ENCODE measurements at regions not wholly inside any gene's neighbourhood (a gene's known extent, or its start where the extent isn't known, plus 50 kb on each side); places are given as distances from the start of the nearest gene placed in this dataset.

DNA sequence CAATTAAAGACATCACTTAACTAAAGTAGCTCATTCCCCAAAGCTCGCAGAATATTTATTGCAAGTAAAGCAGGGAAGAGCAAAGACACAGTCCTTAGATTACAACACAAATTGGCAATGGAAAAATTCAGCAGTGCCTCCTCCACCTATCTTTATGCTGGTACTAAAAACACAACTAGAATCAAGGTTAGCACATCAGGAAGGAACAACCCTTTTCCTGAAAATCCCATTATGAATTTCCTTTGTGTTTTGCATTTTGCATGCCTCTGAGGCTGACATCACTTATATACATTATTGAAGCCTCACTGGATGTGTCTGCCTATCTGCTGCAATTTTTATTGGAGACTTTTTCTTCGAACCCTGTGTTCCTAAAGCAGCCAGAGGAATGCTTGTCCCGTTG, 193.8 kb upstream of the STK17B start:
- no peak for DNase-seq

DNA sequence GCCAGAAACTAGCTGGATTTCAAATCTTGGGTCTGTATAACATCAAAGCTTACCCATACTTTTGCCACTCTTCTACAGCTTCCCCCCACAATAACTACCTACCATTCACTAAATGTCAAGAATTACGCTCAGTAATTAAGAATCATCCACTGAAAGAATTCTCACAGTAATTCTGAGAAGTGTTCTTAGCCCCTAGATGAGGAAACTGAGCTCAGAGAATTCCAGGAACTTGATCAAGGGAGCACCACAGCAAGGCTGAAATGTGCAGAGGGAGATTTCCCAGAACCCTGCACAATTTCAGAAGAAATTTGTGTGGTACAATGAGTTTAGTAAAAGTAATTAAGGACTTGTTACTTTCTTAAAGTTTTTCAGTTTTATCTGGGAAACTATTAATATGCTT, 194.5 kb upstream of the STK17B start:
- DNase-seq, result no peak

DNA sequence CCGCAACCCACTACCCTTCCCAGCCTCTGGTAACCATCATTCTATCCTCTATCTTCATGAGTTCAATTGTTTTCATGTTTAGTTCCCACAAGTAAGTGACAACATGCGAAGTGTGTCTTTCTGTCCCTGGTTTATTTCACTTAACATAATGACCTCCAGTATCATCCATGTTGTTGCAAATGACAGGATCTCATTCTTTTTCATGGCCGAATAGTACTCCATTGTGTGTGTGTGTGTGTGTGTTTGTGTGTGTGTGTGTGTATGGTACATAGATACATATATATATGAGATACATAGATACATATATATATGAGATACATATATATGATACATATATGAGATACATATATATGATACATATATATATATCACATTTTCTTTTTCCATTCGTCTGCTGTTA, 196.3 kb upstream of the STK17B start:
- DNase-seq, result no peak

DNA sequence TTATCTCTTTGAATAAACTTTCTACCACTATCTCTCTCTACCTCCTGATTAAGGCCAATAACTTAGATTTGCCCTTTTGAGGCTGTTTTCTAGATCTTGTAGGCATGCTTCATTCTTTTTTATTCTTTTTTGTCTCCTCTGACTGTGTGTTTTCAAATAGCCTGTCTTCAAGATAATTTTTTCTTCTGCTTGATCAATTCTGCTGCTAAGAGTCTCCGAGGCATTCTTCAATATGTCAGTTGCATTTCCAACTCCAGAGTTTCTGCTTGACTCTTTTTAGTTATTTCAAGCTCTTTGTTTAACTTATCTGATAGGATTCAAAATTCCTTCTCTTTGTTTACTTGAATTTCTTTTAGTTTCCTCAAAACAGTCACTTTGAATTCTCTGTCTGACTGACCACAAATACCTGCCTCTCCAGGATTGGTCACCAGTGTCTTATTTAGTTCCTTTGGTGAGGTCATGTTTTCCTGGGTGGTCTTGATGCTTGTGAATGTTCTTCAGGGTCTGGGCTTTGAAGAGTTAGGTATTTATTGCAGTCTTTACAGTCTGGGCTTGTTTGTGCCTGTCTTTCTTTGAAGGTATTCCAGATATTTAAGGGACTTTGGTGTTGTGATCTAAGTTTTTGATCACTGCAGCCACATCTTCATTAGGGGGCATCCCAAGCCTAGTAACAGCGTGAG, 197.3 kb upstream of the STK17B start:
- DNase-seq, result no peak

DNA sequence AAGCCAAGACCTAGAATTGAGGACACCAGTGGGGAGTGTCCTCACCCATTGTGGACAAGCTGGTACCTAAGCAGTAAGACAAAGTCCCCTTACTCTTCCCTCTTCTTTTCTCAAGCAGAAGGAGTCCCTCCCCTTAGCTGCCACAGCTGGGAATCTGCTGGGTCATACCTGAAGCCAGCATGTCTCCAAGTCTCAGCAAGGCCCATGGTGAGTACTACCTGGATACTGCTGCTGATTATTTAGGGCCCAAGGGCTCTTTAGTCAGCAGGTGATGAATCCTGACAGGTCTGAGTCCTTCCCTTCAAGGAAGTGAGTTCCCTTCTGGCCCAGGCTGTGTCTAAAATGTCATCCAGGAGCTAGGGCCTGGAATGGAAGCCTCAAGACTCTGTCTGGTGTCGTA, 198.6 kb upstream of the STK17B start:
- DNase-seq, result no peak

DNA sequence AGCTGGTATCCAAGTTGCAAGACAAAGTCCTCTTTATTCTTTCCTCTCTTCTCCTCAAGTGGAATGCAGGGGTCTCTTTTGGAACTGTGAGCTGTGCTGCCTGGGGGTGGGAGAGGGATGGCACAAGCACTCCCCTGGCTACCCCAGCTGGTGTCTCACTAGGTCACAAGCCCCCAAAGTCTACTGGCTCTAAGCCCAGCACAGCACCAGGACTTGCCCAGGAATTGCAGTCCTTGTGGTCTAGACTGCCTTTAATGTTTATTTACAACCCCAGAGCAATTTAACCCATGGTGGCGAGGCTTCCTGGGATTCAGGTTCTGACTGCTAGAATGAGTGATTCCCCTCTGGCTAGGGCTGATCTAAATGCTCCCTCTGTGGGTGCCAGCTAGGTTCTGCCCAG, 199.0 kb upstream of the STK17B start:
- DNase-seq, result no peak

DNA sequence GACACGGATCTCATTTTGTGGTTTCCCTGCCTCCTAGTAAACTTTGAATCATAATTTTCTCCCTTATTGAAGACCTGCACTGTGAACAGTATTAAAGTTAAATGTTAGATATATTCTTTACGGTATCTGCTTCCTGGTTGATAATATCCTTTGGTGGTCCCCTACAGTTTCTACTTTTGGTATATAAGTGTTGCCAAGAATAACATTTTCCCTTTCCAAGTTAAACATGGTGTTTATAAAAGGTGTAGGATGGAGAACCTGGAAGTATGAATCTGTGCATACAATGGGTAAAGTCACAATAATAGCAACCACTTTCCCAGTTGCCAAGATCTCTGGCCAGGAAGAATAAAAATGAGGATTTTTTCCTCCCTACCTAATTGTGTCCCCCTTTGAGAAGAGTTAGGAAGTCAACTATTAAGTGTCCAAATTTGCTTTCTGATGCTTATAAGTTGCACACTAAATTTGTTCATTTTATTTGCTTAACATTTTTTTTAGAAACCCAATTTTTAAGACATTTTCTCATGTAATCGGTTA, 201.0 kb upstream of the STK17B start:
- no peak for DNase-seq

DNA sequence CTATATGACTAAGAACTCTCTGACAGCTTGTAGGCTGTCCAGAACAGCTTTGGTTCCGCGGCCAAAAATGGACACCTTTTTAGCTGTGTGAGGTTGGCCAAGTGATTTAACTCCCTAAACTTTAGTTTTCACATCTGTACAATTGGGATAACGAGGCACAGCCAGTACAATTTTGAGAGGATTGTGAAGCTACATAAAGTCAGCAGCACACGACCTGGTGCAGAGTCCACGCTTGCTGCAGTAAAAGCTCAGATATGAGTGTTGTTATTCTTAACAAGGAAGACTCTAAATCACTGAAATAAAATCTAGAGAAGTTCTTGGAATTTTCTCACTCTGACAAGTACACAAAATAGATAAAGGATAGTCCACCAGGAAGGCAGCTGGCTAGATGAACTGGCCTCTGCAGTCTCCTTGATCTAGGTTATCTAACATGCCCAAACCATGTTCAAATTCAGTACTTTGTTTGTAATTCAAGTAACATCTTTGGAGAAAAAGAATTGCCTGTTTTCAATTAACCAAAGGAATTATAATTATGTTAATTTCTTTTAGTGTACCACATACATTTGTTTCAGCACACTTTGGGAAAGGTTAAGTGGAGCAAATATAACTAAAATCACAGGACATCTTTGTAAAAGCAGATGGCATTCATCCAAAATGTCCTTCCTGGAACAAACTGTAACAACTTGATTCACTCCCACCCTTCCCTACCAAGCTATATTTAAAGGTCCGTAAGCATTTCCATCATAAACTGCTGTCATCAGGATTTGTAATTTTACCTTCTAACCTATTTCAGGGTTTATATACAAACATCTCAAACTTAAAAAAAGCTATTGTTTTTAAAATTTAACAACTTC, 201.7 kb upstream of the STK17B start:
- DNase-seq, result no peak

DNA sequence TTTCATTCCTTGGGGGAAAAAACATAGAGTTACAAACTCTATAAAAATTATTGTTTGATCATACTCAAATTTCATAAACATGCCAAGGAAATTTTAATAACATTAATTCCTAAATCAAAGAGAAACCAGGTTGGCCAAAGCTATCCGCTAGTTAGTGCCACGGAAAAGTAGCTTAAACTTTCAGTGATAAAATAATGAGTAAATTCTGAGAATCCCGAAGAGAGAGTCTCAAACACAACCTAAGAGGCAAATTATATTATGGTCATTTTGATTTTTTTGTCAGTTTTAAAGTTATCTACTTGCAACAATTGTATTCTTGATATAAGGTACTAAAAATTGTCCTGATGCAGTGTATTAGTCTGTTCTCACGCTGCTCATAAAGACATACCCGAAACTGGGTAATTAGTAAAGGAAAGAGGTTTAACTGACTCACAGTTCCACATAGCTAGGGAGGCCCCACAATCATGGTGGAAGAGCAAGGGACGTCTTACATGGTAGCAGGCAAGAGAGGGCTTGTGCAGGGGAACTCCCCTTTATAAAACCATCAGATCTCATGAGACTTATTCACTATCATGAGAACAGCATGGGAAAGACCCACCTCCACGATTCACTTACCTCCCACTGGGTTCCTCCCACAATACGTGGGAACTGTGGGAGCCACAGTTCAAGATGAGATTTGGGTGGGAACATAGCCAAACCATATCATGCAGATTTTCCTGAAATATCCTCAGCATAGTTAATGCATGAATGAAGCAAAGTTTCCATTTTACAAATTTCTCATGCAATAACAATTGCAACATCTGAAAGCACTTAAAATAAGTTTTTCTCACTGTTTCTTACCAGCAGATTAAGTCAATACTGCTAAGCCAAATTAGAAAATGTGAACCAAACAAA, 205.9 kb upstream of the STK17B start:
- DNase-seq, result no peak

DNA sequence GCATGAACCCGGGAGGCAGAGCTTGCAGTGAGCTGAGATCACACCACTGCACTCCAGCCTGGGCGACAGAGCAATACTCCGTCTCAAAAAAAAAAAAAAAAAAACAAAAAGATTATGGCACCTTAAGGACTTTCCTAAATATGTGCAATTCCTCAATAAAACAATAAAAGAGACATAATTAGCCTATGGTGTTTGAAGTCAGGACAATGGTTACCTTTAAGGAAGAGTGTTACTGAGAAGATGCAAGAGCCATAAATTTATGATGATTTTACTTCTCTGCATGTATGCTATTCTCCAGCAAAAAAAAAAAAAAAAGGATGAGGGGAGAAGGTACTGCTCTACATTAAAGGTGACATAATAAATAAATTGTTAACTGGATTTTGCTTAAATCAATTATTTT, 208.2 kb upstream of the STK17B start:
- DNase-seq, result no peak

DNA sequence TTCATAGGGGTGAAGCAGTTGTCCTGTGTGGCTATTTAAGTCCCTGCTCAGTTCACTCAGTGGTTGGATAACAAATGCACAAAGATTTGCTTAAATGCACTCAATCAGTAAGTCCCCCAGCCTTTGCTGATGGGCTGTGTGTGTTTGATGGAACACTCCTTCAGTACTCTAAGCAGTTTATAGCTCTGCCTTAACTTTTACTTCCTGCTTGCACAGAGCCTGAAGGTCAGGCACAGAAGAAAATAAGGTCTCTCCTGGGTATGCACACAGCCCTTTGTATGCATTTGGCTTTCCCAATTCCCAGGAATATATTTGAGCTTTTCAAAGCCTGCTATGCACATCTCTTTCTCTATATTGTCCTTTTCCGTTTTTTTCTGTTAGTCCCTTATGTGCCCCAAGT, 208.7 kb upstream of the STK17B start:
- DNase-seq, result no peak

DNA sequence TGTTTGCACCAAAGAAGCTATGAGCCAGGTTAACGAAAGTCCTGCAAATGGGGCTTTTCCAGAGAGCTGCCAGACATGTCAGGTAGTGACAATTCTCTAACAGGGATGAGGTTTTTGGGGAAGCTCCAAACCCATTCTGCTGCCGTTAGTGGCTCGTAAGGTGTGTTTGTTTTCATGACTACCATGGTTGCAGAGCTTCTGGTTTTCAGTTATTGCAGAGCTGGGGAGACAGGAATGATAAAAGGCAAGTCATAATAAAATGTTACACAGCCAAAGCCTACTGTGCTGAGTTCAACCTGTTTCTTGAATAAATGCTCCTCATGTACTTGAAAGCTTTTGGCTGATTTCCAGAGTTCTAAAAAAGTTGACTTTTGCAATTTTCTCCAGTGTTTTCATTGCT, 209.2 kb upstream of the STK17B start:
- DNase-seq, result no peak

DNA sequence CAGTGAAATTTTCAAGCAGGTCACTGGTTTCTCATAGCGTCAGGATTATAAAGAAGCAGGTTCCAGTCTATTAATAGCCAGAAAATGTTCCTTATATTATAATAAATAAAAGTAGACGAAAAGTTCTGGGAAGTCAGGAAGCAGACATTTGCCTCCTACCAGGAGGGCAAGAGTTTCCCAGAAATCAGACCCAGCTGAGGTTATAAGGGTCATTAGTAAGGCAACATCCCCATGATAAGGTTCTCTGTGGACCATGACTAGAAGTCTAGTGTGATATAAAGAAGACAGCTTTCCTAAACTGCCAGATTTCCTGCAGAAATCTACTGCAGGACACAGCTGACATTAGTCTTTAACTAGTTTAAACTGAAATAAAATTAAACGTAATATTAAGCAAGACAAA, 210.1 kb upstream of the STK17B start:
- DNase-seq, result no peak

DNA sequence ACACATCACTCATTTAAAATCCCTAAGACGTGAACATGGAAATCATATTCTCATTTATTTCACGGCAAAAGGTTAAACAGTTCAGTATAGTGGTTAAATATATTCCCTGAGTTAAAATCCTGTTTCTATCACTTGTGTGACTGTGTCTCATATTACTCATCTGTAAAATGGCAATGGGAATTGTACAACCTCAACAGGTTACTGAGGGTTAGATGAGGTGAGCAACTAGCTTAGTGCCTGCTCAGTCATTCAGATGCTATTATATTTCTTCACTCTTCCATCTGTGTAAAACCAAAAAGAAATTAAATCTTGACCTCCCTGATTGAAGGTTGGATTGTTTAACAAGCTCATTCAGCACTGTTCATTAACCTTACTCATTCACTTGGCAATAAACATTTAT, 212.4 kb upstream of the STK17B start:
- no peak for DNase-seq

DNA sequence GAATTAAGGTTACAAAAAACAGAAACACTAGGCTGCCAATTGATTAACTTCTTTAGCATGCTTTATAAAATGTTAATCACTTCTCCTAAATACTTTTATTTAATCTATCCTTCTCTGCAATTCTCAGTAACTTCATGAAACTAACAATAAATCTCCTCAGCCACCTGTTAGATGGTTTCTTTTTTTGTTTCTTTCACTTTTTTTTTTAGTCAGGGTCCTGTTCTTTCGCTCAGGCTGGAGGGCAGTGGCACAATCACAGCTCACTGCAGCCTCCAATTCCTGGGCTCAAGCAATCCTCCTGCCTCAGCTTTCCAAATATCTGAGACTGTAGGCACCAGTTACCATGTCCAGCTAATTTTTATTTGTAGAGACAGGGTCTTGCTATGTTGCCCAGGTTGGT, 213.4 kb upstream of the STK17B start:
- DNase-seq, result no peak

DNA sequence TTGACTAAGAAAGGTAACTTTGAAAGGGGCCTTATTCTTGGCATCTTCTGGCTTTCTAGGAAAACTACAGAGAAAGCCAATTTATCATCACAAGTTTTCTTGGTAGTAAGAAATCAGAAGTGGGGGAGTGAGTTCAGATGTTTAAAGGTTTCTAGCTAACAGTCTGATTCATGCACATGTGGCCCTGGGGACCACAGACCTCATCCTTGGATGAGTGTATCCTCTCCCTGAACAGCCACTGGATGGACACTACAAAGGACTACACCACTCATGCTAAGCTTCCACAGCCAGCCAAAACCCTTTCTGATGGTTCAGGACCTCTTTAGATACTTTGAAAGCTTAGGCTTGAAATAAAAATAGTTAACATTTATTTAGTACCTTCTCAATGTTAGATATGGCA, 218.3 kb upstream of the STK17B start:
- no peak for DNase-seq

DNA sequence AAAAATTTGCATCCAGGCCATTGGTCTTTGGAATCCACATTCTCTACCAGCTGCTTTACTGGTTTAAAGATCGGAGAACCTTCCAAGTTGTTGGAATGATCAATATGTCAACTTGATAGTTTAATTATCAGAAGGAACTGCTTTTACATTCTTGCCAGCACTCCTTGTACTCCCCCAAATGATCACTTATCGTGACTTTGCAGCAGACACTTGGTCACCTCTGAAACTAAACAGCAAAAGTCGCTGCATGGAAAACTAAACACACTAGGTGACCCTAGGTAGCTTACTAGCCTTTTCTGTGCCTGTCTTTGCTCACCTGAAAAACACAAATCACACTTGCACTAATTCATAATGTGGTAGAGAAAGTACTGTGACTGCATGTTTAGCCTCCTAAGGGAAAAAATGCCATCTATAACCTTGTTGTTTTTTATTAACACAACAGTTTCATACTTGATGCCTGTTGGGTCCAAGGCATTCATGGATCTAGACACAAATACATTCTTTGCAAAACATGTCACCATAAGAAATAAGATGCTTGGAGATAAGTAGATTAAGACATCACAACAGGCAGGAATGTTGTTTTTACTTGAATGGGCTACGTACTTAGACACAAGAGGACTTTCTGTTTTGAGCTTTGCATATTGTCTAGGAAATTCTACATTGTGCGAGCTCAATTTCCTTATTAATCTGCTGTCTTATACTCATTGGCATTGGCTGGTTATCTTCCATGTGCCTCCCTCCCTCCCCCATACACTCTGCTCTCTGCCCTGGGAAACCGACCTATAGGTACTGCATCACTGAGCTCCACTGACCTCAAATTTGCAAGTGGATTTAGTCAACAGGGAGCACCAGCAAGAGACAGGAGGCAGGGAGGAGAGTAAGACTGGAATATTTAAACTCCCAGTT, 219.1 kb upstream of the STK17B start:
- DNase-seq, result no peak

DNA sequence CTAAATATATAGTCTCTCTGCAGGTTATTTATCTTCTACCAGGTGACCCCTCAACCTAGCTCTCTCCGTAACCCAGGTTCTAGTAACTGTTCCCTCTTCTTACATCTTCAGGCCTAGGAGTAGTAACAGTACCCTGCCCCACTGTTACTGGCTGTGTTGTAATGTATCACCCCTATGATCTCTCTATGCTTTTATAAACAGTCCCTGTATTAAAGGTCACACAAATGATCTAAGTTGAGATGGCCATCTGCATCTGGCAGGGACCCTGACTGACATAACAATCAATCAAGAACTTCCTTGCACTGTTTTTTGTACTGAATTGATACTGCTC, 219.7 kb upstream of the STK17B start:
- no peak for DNase-seq

DNA sequence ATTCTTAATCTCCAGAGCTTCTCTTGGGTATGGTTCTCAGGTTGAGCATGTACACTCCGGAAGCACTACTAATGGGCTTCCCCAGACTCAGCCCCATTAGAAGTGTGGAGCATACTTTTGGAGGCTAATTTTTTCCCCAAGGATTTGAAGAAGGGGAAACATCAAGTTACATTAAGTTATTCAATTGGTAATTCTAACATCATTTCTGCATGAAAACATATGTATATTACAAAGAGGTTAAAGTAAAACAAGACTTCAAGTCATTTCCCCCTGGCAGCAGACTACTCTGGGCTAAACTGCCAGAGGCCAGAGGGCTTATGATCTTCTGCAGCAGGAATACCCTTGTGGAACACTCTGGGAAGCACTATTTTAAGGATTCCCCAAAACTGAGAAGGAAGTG, 227.7 kb upstream of the STK17B start:
- DNase-seq, result no peak

DNA sequence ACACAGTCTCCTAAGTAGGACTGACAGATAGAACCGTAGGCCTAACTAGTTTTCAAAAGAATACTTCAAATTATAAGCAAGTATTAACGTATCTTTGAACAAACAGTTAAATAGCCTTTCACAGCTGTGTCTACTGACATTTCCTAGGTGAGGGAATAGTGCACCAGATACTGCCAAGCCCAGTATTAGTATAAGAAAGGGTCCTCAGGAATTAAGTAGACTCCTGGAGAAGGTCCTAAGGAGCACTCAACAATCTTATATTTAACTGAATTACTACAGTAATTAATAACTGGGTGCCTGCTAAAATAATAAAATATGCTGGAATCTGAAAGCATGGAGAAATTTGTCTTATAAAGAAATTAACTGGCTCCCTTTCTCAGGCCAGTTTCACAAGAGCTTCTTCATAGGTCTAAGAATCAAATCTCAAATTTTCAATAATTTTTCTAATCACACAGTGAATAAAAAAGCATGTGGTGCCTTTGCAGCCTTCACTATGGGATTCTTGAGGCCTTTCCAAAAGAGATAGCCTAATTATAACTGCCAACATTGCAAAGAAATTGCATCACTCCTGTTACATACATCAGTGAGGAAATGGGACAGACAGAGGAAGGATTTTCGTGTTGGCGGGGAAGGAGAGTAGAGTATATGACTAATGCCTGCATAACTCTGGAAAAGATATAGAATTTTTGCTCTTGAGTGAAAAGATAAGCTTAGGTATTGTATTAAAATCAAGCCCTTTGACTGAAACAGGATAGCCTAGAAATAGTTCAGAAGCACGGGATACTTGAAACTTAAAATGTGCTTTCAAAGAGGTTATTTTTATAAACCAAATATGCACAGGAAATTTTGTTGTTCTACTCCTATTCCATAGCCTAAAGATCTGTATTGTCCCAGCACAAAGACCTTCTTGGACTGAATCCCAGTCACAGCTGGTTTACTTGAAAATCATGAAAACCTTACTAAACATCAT, 228.6 kb upstream of the STK17B start:
- DNase-seq, result no peak

DNA sequence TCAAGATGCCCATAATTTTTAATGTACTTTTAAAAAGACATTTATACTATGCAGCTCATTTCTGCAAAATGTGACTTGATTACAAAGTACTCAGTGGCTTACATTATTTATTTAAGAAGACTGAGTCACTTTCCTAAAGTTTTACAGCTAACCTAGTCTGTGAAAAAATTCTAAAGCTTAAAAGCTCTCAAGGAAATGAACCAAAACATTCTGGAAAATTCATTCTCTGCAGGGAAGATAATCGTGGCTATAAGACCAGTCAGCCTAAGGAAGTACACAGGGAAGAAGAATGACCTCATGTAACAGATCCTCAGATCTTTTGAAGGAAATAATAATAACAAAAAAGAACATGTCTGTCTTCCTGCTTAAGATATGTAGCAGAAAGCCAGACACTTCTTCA, 232.1 kb upstream of the STK17B start:
- no peak for DNase-seq
